ENCODE measurements at regions not wholly inside any gene's neighbourhood (a gene's known extent, or its start where the extent isn't known, plus 50 kb on each side); places are given as distances from the start of the nearest gene placed in this dataset.

DNA sequence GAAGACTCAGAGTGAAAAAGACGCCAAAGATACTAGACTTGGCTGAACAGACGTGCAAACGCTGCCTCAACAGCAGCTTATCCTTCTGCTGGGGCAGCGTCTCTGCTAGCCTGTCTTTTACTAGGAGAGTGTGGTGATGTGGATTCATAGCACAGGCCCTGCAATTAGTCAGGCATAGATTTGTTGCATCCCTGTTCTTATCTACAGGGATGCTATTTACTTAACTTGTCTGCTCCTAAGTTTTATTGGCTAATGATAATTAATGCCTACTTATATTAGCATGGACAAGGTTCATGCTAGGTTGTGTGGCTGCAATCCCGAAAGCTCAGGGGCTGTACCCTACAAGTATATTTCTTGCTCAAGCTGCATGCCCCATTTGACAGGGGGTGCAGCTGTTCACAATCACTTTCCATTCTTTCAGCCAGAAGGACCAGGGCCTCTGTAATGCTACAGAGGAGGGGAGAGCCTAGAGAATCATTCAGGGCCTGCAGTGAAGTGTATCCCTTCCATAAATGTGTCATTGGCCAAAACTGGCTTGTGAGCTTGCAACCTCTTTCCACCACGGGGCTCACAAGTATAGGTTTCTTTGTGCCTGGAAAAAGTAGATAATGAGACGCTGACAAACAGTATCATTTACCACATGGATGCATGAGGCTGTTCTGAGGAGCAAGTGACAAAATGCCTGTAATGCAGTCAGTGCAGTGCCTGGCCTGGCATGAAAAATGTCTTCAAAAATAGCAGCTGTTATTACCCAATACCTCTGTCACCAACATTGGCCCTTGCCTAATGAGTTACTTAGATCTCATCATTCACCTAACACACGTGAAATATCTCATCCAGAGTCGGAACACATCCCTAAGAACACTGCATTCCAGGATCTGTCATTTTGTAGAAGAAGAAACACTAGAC is 685.8 kb upstream of the API5 start:
- ATAC-seq (no peak), DNase-seq (ENCODE audit: low read depth, low spot score) (no peak)
- no peak overlapping the region for H3K27ac ChIP-seq (ENCODE audit: low read length)
- no peak overlapping the region for H3K4me3 ChIP-seq (ENCODE audit: low read depth in 2 of 2, low read length in 2 of 2)
- no peaks in the 10 kb centered on the region for H3K4me1 ChIP-seq (ENCODE audit: control insufficient read depth, insufficient read depth, low read length)
- no peaks in the 10 kb centered on the region for H3K9me3 ChIP-seq (ENCODE audit: control insufficient read depth, insufficient read depth, low read depth, low read length)
- TF ChIP-seq TCF7L2 (IDR thresholded peaks at IDR 0.05; ENCODE audit: low read depth, low read length) (no peak), SIN3A (IDR thresholded peaks at IDR 0.05; ENCODE audit: borderline replicate concordance, insufficient read depth, low read depth, low read length) (no peak), POLR2AphosphoS5 (IDR thresholded peaks at IDR 0.05; ENCODE audit: low read depth, low read length) (no peak), CTCF (IDR thresholded peaks at IDR 0.05) (no peak)
- TF ChIP-seq, protein P1, sequence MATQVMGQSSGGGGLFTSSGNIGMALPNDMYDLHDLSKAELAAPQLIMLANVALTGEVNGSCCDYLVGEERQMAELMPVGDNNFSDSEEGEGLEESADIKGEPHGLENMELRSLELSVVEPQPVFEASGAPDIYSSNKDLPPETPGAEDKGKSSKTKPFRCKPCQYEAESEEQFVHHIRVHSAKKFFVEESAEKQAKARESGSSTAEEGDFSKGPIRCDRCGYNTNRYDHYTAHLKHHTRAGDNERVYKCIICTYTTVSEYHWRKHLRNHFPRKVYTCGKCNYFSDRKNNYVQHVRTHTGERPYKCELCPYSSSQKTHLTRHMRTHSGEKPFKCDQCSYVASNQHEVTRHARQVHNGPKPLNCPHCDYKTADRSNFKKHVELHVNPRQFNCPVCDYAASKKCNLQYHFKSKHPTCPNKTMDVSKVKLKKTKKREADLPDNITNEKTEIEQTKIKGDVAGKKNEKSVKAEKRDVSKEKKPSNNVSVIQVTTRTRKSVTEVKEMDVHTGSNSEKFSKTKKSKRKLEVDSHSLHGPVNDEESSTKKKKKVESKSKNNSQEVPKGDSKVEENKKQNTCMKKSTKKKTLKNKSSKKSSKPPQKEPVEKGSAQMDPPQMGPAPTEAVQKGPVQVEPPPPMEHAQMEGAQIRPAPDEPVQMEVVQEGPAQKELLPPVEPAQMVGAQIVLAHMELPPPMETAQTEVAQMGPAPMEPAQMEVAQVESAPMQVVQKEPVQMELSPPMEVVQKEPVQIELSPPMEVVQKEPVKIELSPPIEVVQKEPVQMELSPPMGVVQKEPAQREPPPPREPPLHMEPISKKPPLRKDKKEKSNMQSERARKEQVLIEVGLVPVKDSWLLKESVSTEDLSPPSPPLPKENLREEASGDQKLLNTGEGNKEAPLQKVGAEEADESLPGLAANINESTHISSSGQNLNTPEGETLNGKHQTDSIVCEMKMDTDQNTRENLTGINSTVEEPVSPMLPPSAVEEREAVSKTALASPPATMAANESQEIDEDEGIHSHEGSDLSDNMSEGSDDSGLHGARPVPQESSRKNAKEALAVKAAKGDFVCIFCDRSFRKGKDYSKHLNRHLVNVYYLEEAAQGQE (IDR thresholded peaks at IDR 0.05; ENCODE audit: insufficient read depth in 1 of 2, low read depth in 2 of 2, low read length in 1 of 2) = no peak
- no peaks in the 10 kb centered on the region for H3K36me3 ChIP-seq (ENCODE audit: control insufficient read depth, insufficient read depth, low read length)
- BruUV-seq (replicated peaks) = no TSS peak
- ChIA-PET POLR2A (no interaction called here), CTCF (interaction anchor here (0.5 to 0.6 kb wide), 2 partner anchors 10 to 771 kb away, joined by 5 to 8 read pairs; no protein-coding TSS in a partner anchor)
- no peaks in the 10 kb centered on the region for H3K27me3 ChIP-seq (ENCODE audit: control insufficient read depth, insufficient read depth, low read length)
- in situ Hi-C loops (cut with HindIII; ENCODE audit: low pct_unique_long_range_greater_than_20kb, low sequenced_read_pairs) (no loop called here), intact Hi-C loops (cut with micrococcal nuclease; ENCODE audit: unreplicated experiment) (no loop called here)

DNA sequence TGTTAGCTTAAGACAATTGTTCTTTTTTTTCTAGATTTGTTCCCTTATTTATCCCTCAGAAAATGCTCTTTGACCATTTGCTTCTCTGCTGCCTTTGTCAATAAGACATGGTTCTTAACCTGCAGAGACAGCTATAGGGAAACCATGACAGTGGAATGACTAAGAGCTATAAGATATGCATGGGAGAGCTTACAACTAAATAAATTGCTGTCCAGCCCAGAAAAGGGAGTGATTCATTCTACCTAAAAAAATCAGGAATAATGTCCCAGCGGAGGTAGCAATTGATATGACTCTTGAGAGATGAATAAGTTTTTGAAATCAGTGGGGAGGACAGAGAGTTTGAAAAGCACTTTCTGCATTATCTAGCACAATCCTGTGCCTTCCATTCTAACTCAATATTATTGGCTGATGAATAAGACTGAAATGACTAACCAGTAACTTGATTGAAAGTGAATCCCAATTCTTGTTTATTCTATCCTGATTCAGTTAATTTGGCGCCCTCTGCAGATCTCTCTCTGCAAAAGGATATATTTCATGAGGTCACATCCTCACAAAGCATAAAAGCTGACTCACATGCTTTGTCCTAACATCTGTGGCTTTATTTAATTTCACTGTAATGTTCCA is 680.5 kb upstream of the API5 start:
- no peak for DNase-seq (ENCODE audit: low read depth, low spot score)
- no peak overlapping the region for H3K4me3 ChIP-seq (ENCODE audit: low read depth in 2 of 2, low read length in 2 of 2)
- no peaks in the 10 kb centered on the region for H3K27me3 ChIP-seq (ENCODE audit: control insufficient read depth, insufficient read depth, low read length)
- no TSS peak for BruUV-seq (replicated peaks)
- POLR2A ChIA-PET = no interaction called here
- no peak for ATAC-seq
- intact Hi-C loops (cut with micrococcal nuclease; ENCODE audit: unreplicated experiment) (no loop called here), in situ Hi-C loops (cut with HindIII; ENCODE audit: low pct_unique_long_range_greater_than_20kb, low sequenced_read_pairs) (no loop called here)
- H3K4me1 ChIP-seq (ENCODE audit: control insufficient read depth, insufficient read depth, low read length) = no peaks in the 10 kb centered on the region
- TF ChIP-seq CTCF (IDR thresholded peaks at IDR 0.05) (peak; percentile 37; the same call in 1 of the 2 replicates), SIN3A (IDR thresholded peaks at IDR 0.05; ENCODE audit: borderline replicate concordance, insufficient read depth, low read depth, low read length) (no peak)
- CTCF ChIA-PET = no interaction called here
- H3K36me3 ChIP-seq (ENCODE audit: control insufficient read depth, insufficient read depth, low read length) = no peaks in the 10 kb centered on the region
- no peak overlapping the region for H3K27ac ChIP-seq (ENCODE audit: low read length)
- H3K9me3 ChIP-seq (ENCODE audit: control insufficient read depth, insufficient read depth, low read depth, low read length) = no peaks in the 10 kb centered on the region

Data from Panc1 (cell line).